ENCODE measurements at regions not wholly inside any gene's neighbourhood (a gene's known extent, or its start where the extent isn't known, plus 50 kb on each side); places are given as distances from the start of the nearest gene placed in this dataset.
"Not testable (repeated sequence)": the region's sequence is repeated elsewhere in the genome, so short reads cannot be mapped to it uniquely, and the experiment has no call there.

- peak; percentile 71 for TF ChIP-seq CTCF (IDR thresholded peaks at IDR 0.05)
- H3K4me3 ChIP-seq (replicated peaks in 1 of 3; ENCODE audit: low read depth in 2 of 3, low read length in 3 of 3); H3K4me1 ChIP-seq (ENCODE audit: control insufficient read depth in 1 of 2, insufficient read depth in 2 of 2, low read length in 2 of 2); H3K4me1 Mint-ChIP-seq; H3K27me3 ChIP-seq (ENCODE audit: control insufficient read depth in 2 of 2, insufficient read depth in 2 of 2, low read length in 2 of 2); H3K27me3 Mint-ChIP-seq (ENCODE audit: low read depth in 3 of 3); H3K27ac ChIP-seq (ENCODE audit: low read depth in 1 of 2, low read length in 2 of 2); H3K9me3 Mint-ChIP-seq; H3K4me2 ChIP-seq (replicated peaks; ENCODE audit: extremely low read depth, low read length, poor library complexity, severe bottlenecking); H3K9me3 ChIP-seq (replicated peaks in 1 of 2; ENCODE audit: control insufficient read depth in 1 of 2, insufficient read depth in 1 of 2, low read length in 2 of 2); H3K79me2 ChIP-seq (ENCODE audit: insufficient read depth, low read length); H3K9ac ChIP-seq (ENCODE audit: insufficient read depth, low read length, poor library complexity, severe bottlenecking); H2AFZ ChIP-seq (ENCODE audit: insufficient read depth, low read depth, low read length, poor library complexity, severe bottlenecking): not testable (repeated sequence)
- 0% methylated on average over 4 of the region's 6 CpGs for WGBS (ENCODE audit: insufficient coverage)
- peak in 2 of 3 donors; percentile 5 to 9 for DNase-seq
- peaks cover 12% of the 10 kb centered on the region for H4K20me1 ChIP-seq (ENCODE audit: insufficient read depth, low read length)
- Mint-ChIP-seq H3K27ac (peak overlapping the region in 5 of 7 donors; percentile 1 to 85 (median 25)), H3K4me3 (peak overlapping the region; percentile 51 to 70), H3K36me3 (peaks cover 26 to 51% of the 10 kb centered on the region in 2 donors)
- intact Hi-C loops (cut with micrococcal nuclease): loop anchor here in 1 of 2 donors (10.0 kb wide), 1 partner anchor 276 kb away; no protein-coding TSS in a partner anchor
- peaks cover 18 to 50% of the 10 kb centered on the region in 2 donors for H3K36me3 ChIP-seq (replicated peaks in 1 of 2; ENCODE audit: control insufficient read depth in 1 of 2, insufficient read depth in 2 of 2, low read length in 2 of 2)
Observed at GRCh38 chr7:128608678-128609421, 63.2 kb upstream of the GARIN1A start.

DNA sequence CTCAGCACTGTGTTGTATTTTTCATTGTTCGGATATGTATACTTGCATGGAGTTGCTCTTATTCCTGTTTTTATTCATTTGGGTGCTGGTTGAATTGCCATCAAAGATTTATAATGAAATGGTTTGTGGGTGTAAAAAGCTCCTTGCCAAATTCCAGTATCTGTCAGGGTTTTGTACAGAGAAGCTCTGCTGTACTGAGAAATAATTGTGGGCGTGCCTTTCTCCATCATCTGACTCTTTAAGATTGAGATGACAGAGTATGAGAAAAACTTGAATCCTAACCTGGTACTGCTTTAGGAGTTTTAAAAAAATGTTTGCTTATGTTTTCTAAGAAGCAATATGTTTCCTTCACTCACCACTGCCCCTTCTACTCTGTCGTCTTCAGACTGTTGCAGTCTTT lies 58.7 kb upstream of the GARIN1A start:
- DNase-seq; H3K9me3 ChIP-seq (replicated peaks in 1 of 2; ENCODE audit: control insufficient read depth in 1 of 2, insufficient read depth in 1 of 2, low read length in 2 of 2); H3K27ac Mint-ChIP-seq; H3K79me2 ChIP-seq (ENCODE audit: insufficient read depth, low read length); H2AFZ ChIP-seq (ENCODE audit: insufficient read depth, low read depth, low read length, poor library complexity, severe bottlenecking); H3K4me3 ChIP-seq (replicated peaks in 1 of 3; ENCODE audit: low read depth in 2 of 3, low read length in 3 of 3); H4K20me1 ChIP-seq (ENCODE audit: insufficient read depth, low read length); H3K27me3 ChIP-seq (ENCODE audit: control insufficient read depth in 2 of 2, insufficient read depth in 2 of 2, low read length in 2 of 2); H3K9ac ChIP-seq (ENCODE audit: insufficient read depth, low read length, poor library complexity, severe bottlenecking); H3K9me3 Mint-ChIP-seq; H3K27me3 Mint-ChIP-seq (ENCODE audit: low read depth in 3 of 3); H3K4me1 Mint-ChIP-seq; H3K27ac ChIP-seq (ENCODE audit: low read depth in 1 of 2, low read length in 2 of 2); H3K4me2 ChIP-seq (replicated peaks; ENCODE audit: extremely low read depth, low read length, poor library complexity, severe bottlenecking); H3K4me3 Mint-ChIP-seq; H3K4me1 ChIP-seq (ENCODE audit: control insufficient read depth in 1 of 2, insufficient read depth in 2 of 2, low read length in 2 of 2): not testable (repeated sequence)
- H3K36me3 Mint-ChIP-seq: peaks cover 50 to 71% of the 10 kb centered on the region in 2 donors
- WGBS (ENCODE audit: insufficient coverage): no CpG with 5 or more reads among the region's 3 CpGs
- peaks cover 42 to 65% of the 10 kb centered on the region in 2 donors for H3K36me3 ChIP-seq (replicated peaks in 1 of 2; ENCODE audit: control insufficient read depth in 1 of 2, insufficient read depth in 2 of 2, low read length in 2 of 2)
- intact Hi-C loops (cut with micrococcal nuclease): loop anchor here in 1 of 2 donors (5.0 kb wide), 1 partner anchor 269 kb away; no protein-coding TSS in a partner anchor

DNA sequence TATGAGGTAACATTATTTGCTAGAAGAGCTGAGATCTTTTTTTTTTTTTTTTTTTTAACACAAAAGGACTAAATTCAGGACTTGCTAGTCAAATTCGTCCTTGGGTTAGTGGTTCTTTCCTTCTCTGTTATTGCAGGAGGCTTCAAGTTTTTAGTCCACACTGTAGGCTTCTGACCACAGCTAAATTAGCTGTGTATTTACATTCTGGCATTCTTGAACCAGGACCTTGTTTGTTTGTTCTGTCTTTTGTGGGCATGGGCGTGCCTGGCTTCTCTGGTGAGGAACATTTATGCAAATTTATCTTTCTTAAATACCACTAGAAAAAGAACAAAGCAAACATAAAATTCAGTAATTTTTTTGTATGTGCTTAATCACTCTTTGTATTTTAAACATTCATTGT lies 57.3 kb upstream of the GARIN1A start:
- DNase-seq; H3K27ac ChIP-seq (ENCODE audit: low read depth in 1 of 2, low read length in 2 of 2); H3K9me3 Mint-ChIP-seq; H3K9me3 ChIP-seq (replicated peaks in 1 of 2; ENCODE audit: control insufficient read depth in 1 of 2, insufficient read depth in 1 of 2, low read length in 2 of 2); H3K79me2 ChIP-seq (ENCODE audit: insufficient read depth, low read length); H3K27ac Mint-ChIP-seq; H3K4me1 ChIP-seq (ENCODE audit: control insufficient read depth in 1 of 2, insufficient read depth in 2 of 2, low read length in 2 of 2); H3K9ac ChIP-seq (ENCODE audit: insufficient read depth, low read length, poor library complexity, severe bottlenecking); H3K4me1 Mint-ChIP-seq; H3K4me3 Mint-ChIP-seq; H3K27me3 ChIP-seq (ENCODE audit: control insufficient read depth in 2 of 2, insufficient read depth in 2 of 2, low read length in 2 of 2); H3K27me3 Mint-ChIP-seq (ENCODE audit: low read depth in 3 of 3); H3K4me2 ChIP-seq (replicated peaks; ENCODE audit: extremely low read depth, low read length, poor library complexity, severe bottlenecking); H4K20me1 ChIP-seq (ENCODE audit: insufficient read depth, low read length); H2AFZ ChIP-seq (ENCODE audit: insufficient read depth, low read depth, low read length, poor library complexity, severe bottlenecking); H3K4me3 ChIP-seq (replicated peaks in 1 of 3; ENCODE audit: low read depth in 2 of 3, low read length in 3 of 3): not testable (repeated sequence)
- intact Hi-C loops (cut with micrococcal nuclease): loop anchor here in 1 of 2 donors (5.0 kb wide), 1 partner anchor 267 kb away; no protein-coding TSS in a partner anchor
- H3K36me3 Mint-ChIP-seq: peaks cover 56 to 81% of the 10 kb centered on the region in 2 donors
- H3K36me3 ChIP-seq (replicated peaks in 1 of 2; ENCODE audit: control insufficient read depth in 1 of 2, insufficient read depth in 2 of 2, low read length in 2 of 2): peaks cover 54 to 76% of the 10 kb centered on the region in 2 donors
- WGBS (ENCODE audit: insufficient coverage): no CpG with 5 or more reads among the region's 2 CpGs

GRCh38 chr7:128616799-128617198 lies 55.3 kb upstream of the GARIN1A start:
- H2AFZ ChIP-seq (ENCODE audit: insufficient read depth, low read depth, low read length, poor library complexity, severe bottlenecking); H3K4me1 Mint-ChIP-seq; H3K27ac Mint-ChIP-seq; H3K9ac ChIP-seq (ENCODE audit: insufficient read depth, low read length, poor library complexity, severe bottlenecking); H3K27me3 ChIP-seq (ENCODE audit: control insufficient read depth in 2 of 2, insufficient read depth in 2 of 2, low read length in 2 of 2); H3K4me1 ChIP-seq (ENCODE audit: control insufficient read depth in 1 of 2, insufficient read depth in 2 of 2, low read length in 2 of 2); H3K79me2 ChIP-seq (ENCODE audit: insufficient read depth, low read length); H3K9me3 ChIP-seq (replicated peaks in 1 of 2; ENCODE audit: control insufficient read depth in 1 of 2, insufficient read depth in 1 of 2, low read length in 2 of 2); H3K27me3 Mint-ChIP-seq (ENCODE audit: low read depth in 3 of 3); H3K27ac ChIP-seq (ENCODE audit: low read depth in 1 of 2, low read length in 2 of 2); H3K4me3 Mint-ChIP-seq; H4K20me1 ChIP-seq (ENCODE audit: insufficient read depth, low read length); H3K4me2 ChIP-seq (replicated peaks; ENCODE audit: extremely low read depth, low read length, poor library complexity, severe bottlenecking); intact Hi-C loops (cut with micrococcal nuclease); DNase-seq; H3K4me3 ChIP-seq (replicated peaks in 1 of 3; ENCODE audit: low read depth in 2 of 3, low read length in 3 of 3); H3K9me3 Mint-ChIP-seq: not testable (repeated sequence)
- H3K36me3 Mint-ChIP-seq: peaks cover 64 to 90% of the 10 kb centered on the region in 2 donors
- WGBS (ENCODE audit: insufficient coverage): no CpG with 5 or more reads among the region's 4 CpGs
- peaks cover 62 to 89% of the 10 kb centered on the region in 2 donors for H3K36me3 ChIP-seq (replicated peaks in 1 of 2; ENCODE audit: control insufficient read depth in 1 of 2, insufficient read depth in 2 of 2, low read length in 2 of 2)

Data from CD14-positive monocyte (primary cell).